Inflammatory macrophage treated with lipopolysaccharide for 1 hour (primary cell): ENCODE measurements at regions not wholly inside any gene's neighbourhood (a gene's known extent, or its start where the extent isn't known, plus 50 kb on each side); places are given as distances from the start of the nearest gene placed in this dataset.
"Not testable (repeated sequence)": the region's sequence is repeated elsewhere in the genome, so short reads cannot be mapped to it uniquely, and the experiment has no call there.

Experiments used
- DNase-seq, 2 donors: peaks; one replicate each; pipeline ENCODE4 v3.0.0-alpha.2; 2020 to 2022

- DNase-seq = no peak
Observed at GRCh38 chr18:55763805-55764204, 175.8 kb upstream of the TCF4 start.

- DNase-seq = no peak
Observed at GRCh38 chr18:55763298-55763697, 175.3 kb upstream of the TCF4 start.

DNA sequence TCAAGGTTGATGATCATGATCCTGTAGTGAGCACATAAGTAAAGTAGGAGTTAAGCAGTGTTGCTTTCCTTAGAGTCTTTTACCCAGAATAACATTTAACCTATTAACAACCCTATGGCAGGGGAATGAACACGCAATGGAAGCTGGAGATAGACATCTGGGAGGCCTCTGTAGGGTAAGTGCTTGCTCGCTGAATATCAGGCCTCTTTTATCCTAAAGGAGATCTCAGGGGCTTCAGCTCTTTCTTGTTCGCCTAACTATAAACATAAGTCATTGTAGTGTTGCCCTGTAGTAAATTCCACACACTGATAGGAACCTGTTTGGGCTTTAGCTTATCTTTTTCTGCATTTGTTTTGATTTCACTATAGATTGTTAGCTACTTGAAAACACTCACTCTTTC lies 174.4 kb upstream of the TCF4 start:
- no peak for DNase-seq

DNA sequence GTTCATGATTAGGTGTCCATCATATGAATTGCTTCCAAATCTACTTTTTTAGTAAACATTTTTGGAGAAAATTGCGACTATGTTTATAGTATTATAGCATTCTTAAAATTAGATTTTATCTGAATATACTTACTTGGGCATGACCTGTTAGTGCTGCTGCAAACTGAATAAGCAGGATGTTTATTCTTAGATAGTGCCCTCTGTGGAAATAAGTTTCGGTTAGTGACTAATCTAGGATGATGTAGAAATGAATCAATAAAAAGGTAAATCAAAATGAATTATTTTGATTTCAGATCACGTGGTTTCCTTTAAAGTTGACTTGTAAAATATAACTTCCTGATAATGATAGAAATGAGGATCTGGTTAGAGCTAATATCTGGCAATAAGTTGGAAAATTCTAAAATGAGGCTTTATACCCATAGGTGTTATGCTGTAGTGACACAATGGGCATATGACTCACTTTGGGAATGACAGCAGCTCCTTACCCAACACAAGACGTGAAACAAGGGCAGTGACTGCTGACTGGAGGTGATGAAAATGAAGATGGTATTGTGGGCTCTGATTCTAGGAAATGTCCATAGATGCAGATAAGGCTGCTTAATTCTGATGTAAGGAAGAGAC lies 165.8 kb upstream of the TCF4 start:
- no peak for DNase-seq

DNA sequence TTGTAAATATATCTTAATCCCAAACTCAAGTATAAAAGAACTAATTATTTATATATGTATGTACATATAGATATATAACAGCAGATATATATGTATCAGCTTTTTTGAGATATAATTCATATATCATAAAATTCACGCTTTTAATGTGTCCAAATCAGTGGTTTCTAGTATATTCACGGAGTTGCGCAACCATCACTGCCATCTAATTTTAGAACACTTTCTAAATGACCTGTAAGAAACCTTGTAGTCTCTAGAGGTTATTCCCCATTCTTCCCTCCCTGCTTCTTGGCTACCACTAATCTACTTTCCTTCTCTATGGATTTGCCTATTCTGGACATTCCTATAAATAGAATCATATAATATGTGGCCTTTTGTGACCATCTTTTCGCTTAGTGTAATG lies 163.5 kb upstream of the TCF4 start:
- DNase-seq = no peak

- DNase-seq = no peak
Observed at GRCh38 chr18:55748227-55748738, 160.3 kb upstream of the TCF4 start.

- no peak for DNase-seq
Observed at GRCh38 chr18:55744206-55744605, 156.2 kb upstream of the TCF4 start.

DNA sequence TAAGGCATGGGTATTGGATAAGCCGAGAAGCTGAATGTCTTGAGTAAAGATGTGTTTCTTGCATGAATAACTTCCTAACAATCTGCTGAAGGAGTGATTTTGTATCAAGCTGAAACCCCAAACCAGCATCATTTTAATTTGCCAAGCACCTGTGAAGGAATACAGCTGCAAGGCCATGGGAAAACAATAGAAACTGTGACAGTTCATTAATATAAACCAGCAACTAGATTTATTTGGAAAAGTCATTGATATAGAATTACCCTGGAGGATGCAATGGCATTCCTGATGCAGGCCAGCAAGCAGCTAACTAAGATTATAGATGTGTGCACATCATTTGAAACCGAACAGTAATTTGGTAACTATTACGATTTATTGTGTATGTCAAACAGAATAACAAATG lies 155.7 kb upstream of the TCF4 start:
- DNase-seq = no peak

GRCh38 chr18:55743133-55743532 lies 155.1 kb upstream of the TCF4 start:
- DNase-seq = no peak

GRCh38 chr18:55739488-55739887 lies 151.5 kb upstream of the TCF4 start:
- DNase-seq = no peak

- DNase-seq = no peak
Observed at GRCh38 chr18:55738483-55739114, 150.6 kb upstream of the TCF4 start.

DNA sequence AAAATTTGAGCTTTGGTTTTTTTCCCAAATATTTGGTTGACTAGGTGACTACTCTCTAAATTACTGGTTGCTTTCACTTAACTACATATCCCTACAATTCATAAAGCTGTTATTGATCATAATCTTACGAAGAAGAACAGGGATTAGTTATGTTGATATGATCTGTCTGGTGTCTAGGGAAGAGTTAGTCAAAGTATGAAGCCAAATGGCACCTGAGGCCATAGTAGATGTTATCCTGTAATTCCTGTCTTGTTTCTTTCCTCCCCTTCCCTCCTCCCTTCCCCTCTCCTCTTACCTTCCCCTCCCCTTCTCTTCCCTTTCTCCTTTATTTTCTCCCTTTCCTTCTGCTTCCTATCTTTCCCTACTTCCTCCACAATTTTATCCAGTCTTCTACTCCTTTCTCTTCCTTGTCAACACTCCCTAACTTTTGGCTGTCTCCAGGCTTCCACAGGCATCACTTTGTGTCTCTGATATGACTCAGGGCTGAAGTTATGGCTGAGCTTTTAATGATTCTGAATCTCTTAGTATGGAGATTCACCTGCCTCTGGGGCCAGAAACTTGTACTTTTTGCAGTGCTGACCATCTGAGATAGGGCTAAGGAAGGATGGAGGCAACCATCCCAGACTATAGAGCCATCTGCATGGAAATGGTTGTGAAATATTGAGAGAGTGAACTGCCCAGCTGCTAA lies 149.9 kb upstream of the TCF4 start:
- DNase-seq = no peak

DNA sequence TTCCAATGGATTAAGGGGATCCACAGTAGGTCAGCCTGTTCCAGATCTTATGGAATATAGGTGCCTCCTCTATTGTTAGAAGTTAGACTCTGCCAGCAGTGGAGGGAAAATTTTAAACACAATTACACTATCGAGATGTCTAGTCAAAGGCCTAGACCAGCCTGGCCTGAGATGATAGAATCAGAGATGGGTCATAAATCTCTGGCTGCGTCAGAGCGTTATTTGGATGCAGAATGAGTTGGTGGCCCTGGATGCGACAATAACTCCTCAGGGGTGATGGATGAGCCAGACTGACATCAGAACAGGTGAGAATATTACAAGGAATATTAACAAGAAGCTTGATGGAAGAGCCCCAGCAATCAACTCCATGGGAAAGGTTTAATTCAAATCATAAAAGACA lies 149.3 kb upstream of the TCF4 start:
- DNase-seq = no peak

- DNase-seq = no peak
Observed at GRCh38 chr18:55735969-55736368, 148.0 kb upstream of the TCF4 start.

DNA sequence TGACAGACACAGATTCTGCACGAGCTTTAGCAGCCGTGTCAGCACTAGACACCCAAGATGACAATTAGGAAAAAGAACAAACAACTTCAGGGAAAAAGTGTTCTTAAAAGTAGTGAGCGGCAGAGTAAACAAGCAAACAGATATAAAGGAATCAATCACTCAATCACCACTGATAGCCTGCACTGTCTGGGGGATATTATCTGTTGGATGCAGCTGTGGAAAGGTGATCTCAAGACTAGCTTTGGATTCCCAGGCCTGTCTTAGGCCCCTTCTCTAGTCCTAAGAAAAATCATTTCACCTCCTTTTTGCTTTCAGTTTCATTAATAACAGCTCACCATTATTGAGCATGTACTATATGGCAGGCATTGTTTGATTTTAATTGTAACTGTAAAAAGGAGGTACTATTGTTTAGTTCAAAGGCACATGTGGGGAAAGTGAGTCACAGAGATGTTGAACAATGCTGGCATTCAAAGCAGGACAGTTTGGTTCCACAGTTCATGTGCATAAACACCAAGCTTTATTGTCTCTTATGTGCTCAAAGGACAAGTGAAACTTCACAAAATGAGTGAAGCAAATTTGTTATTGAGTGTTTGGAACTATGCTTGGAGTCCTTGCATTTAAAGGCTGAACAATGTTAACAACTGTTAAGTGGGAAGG lies 147.3 kb upstream of the TCF4 start:
- no peak for DNase-seq

DNA sequence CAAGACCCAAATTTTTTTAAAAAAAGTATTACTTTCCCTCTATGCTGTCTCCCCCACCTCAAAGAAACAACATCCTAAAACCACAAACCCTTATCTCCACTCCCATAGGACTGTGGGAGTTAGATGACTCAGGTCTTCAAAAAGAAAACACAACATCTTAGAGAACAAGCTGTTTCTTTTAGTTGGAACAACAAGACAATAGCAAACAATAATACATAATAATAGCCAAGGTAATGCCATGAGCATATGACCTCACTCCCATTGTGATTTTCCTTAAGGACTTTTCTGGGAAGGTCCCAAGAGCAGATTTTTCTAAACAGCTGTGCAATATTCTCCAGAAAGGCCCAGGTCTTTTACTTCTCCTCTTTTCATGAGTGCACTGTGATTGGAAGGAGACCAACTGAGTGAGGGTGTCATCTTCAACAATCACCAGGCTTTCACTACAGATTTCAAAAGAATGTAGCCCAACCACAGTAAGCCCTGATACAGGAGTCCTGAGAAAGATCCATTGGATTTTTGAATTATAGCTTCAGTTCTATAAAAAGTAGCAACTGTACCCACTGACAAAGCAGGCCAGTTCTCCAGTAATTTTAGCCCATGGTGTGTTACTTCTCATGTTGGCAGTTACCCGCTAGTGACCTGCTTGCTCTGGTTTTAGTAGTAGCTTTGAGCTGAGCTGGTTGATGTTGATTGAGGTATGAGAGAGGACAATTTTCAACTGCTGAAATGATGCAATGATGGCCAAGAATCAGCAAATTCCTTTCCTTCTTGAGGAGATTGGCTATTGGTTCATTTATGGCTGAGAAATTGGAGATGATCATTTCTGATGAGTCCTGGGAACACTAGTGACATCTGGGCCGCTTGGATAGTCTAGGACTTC lies 144.5 kb upstream of the TCF4 start:
- no peak for DNase-seq

- DNase-seq = no peak
Observed at GRCh38 chr18:55731594-55732042, 143.6 kb upstream of the TCF4 start.

DNA sequence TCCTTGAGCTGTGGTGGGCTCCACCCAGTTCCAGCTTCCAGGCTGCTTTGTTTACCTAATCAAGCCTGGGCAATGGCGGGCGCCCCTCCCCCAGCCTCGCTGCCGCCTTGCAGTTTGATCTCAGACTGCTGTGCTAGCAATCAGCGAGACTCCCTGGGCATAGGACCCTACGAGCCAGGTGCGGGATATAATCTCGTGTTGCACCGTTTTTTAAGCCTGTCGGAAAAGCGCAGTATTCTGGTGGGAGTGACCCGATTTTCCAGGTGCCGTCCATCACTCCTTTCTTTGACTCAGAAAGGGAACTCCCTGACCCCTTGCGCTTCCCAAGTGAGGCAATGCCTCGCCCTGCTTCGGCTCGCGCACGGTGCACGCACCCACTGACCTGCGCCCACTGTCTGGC lies 133.0 kb upstream of the TCF4 start:
- DNase-seq = not testable (repeated sequence)

DNA sequence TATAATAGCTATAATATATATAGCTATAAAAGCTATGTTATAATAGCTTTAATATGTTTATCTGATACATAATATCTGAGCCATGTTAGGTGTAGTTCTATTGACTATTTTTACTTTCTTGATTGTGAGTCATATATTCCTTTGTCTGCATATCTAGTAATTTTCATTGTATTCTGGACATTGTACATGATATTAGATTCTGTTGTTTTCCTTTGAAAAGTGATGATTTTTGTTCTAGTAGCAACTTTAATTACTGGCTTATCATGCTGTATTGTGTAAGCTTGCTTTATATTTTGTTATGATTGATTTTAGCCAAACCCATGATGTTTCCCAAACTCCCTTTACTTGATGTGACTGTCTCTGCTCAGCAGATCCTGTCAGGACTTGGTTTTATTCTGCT lies 125.7 kb upstream of the TCF4 start:
- DNase-seq = no peak

GRCh38 chr18:55706898-55707297 lies 118.9 kb upstream of the TCF4 start:
- DNase-seq = no peak

DNA sequence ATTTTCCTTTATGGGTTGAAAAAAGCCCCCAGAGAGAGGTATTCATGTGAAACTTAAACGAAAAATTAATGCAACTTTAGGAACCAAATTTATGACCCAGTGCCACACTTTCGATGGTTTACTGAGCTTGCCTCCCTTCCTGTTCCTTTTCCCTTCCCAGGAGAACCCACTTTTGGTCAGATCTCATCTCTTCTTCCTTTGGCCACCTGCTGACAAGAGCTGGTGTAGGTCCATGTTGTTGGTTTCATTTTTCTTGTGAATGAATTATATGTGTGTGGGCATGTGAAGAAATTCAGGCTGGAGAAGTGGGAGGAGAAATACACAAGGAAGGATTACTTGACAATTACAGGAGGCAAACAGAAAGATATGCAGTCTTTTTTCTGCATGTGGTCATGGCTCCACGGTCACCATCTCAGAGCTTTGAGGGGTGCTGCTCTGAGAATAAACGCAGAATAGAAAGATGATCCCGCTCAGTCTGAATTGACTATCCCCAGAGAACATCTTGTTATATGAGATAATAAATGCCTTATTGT lies 111.3 kb upstream of the TCF4 start:
- no peak for DNase-seq

DNA sequence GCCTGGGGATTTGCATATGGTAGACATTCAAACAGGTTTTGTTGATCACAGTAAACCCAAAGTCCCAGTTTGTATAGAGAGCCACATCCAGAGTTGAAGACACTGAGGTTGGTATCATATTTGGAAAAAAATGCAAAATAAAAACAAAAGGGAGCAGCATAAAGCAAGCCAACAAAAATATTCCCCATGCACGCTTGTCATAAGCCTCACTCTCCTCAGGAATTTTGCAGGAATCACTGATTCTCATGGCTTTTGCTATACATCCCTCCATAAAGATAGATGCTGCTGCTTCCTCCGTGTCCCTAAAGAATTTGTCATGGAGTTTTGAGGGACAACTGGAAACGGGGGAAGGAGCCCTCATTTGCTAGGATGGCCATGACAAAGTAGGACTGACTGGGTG lies 108.8 kb upstream of the TCF4 start:
- no peak for DNase-seq
